Mesothelial cell of epicardium (in vitro differentiated cells): ENCODE measurements at regions not wholly inside any gene's neighbourhood (a gene's known extent, or its start where the extent isn't known, plus 50 kb on each side); places are given as distances from the start of the nearest gene placed in this dataset.

Experiments
- DNase-seq, 2 experiments: peaks; one replicate each; pipeline ENCODE4 v3.0.0; 2021; ENCODE audit warnings: low spot score in 2 of 2; ENCODE audit not compliant: unreplicated experiment in 2 of 2
- H3K27ac Mint-ChIP-seq: 2 replicates; pipeline ENCODE4 v1.8.0; 2021; ENCODE audit warnings: mixed read lengths
- H3K27me3 Mint-ChIP-seq: 2 replicates; pipeline ENCODE4 v1.8.0; 2021; ENCODE audit warnings: low read depth, mixed read lengths
- H3K36me3 Mint-ChIP-seq: 2 replicates; pipeline ENCODE4 v1.8.0; 2021; ENCODE audit warnings: mixed read lengths
- H3K4me1 Mint-ChIP-seq: 2 replicates; pipeline ENCODE4 v1.8.0; 2021; ENCODE audit warnings: mixed read lengths
- H3K4me3 Mint-ChIP-seq: 2 replicates; pipeline ENCODE4 v1.8.0; 2021; ENCODE audit warnings: mild to moderate bottlenecking, moderate library complexity, mixed read lengths
- H3K9me3 Mint-ChIP-seq: 2 replicates; pipeline ENCODE4 v1.8.0; 2021; ENCODE audit warnings: mixed read lengths
- TF ChIP-seq, protein P1 (sequence below): fragments of 200-600 bp; sonication (generic); IDR thresholded peaks from one replicate; pipeline ENCODE4 v1.5.0; 2021; ENCODE audit warnings: antibody characterized with exemption; ENCODE audit not compliant: unreplicated experiment

DNA sequence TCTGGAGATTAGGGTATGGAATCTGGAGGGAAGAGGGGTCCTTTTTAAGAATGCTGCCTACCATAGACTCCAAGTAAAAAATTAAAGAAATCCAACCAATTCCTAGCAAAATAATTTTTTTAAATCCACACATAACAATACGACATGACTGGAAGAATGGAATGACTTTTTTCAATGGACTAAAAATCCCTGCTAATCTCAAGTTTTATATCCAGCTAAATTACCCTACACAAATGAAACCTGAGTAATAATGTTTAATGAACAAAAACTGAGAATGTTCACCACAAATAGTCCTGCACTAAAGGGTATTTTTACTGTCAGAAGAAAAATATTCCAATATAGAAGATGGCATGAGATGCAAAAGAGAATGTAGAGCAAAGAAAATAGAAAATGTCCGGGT lies 220.3 kb upstream of the AGTR1 start:
- H3K36me3 Mint-ChIP-seq, result no peaks in the 10 kb centered on the region
- no peaks in the 10 kb centered on the region for H3K4me1 Mint-ChIP-seq
- H3K9me3 Mint-ChIP-seq, result peaks cover 27% of the 10 kb centered on the region
- no peak for DNase-seq
- H3K27ac Mint-ChIP-seq, result no peak overlapping the region
- H3K4me3 Mint-ChIP-seq, result no peak overlapping the region
- no peaks in the 10 kb centered on the region for H3K27me3 Mint-ChIP-seq
- TF ChIP-seq, protein P1, sequence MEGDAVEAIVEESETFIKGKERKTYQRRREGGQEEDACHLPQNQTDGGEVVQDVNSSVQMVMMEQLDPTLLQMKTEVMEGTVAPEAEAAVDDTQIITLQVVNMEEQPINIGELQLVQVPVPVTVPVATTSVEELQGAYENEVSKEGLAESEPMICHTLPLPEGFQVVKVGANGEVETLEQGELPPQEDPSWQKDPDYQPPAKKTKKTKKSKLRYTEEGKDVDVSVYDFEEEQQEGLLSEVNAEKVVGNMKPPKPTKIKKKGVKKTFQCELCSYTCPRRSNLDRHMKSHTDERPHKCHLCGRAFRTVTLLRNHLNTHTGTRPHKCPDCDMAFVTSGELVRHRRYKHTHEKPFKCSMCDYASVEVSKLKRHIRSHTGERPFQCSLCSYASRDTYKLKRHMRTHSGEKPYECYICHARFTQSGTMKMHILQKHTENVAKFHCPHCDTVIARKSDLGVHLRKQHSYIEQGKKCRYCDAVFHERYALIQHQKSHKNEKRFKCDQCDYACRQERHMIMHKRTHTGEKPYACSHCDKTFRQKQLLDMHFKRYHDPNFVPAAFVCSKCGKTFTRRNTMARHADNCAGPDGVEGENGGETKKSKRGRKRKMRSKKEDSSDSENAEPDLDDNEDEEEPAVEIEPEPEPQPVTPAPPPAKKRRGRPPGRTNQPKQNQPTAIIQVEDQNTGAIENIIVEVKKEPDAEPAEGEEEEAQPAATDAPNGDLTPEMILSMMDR, result no peak

DNA sequence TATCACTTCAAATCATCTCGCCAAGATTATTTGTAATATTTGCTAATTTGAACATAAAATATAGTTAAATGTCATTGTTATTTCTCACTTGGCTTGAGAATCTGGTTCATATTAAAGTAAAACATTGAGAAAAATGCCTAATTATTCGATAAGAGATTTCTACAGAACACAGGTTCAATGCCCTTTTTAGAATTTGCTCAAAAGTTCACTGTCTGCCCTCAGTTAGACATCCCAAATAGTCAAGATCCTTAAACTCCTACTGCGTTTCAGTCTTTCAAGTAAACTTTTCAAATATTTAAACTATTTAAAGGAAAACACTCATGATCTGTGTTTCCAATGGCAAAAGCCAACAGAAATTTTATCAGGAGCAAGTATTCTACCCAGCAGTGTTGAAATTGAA lies 204.1 kb upstream of the AGTR1 start:
- TF ChIP-seq, protein P1, result no peak
- H3K9me3 Mint-ChIP-seq, result no peaks in the 10 kb centered on the region
- H3K27ac Mint-ChIP-seq, result no peak overlapping the region
- no peak overlapping the region for H3K4me3 Mint-ChIP-seq
- H3K36me3 Mint-ChIP-seq, result no peaks in the 10 kb centered on the region
- H3K27me3 Mint-ChIP-seq, result peaks cover 9% of the 10 kb centered on the region
- H3K4me1 Mint-ChIP-seq, result no peaks in the 10 kb centered on the region
- no peak for DNase-seq

- Mint-ChIP-seq H3K4me1 (no peaks in the 10 kb centered on the region), H3K27me3 (peaks cover 9% of the 10 kb centered on the region), H3K4me3 (no peak overlapping the region), H3K36me3 (no peaks in the 10 kb centered on the region), H3K27ac (no peak overlapping the region), H3K9me3 (no peaks in the 10 kb centered on the region)
- TF ChIP-seq, protein P1, result no peak
- DNase-seq, result no peak
Observed at GRCh38 chr3:148494451-148494850, 203.3 kb upstream of the AGTR1 start.

GRCh38 chr3:148500881-148501280 lies 196.8 kb upstream of the AGTR1 start:
- H3K36me3 Mint-ChIP-seq, result no peaks in the 10 kb centered on the region
- TF ChIP-seq, protein P1, result no peak
- DNase-seq, result no peak
- no peak overlapping the region for H3K4me3 Mint-ChIP-seq
- H3K9me3 Mint-ChIP-seq, result peaks cover 6% of the 10 kb centered on the region
- peaks cover 18% of the 10 kb centered on the region for H3K27me3 Mint-ChIP-seq
- no peak overlapping the region for H3K27ac Mint-ChIP-seq
- H3K4me1 Mint-ChIP-seq, result peaks cover 9% of the 10 kb centered on the region

DNA sequence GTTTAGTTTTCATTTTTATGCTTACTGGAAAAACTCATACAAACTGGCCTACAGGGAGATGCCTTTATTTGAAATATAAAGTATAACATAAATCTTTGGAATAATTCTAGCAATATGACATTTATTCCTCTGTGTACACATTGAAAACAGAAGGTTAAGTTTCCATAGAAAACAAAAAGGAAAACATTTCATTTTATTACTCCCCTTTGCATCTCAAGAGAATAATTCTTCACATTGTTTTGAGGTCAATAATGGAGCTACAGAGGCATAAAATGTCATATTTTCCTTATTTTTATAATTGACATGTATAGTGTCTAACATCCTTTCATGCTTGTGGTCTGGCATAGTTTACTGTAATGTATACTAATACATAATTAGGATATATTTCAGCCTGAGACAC lies 187.6 kb upstream of the AGTR1 start:
- Mint-ChIP-seq H3K27ac (no peak overlapping the region), H3K27me3 (peaks cover 19% of the 10 kb centered on the region), H3K4me3 (no peak overlapping the region), H3K4me1 (peaks cover 12% of the 10 kb centered on the region), H3K36me3 (no peaks in the 10 kb centered on the region), H3K9me3 (peaks cover 6% of the 10 kb centered on the region)
- TF ChIP-seq, protein P1, result no peak
- no peak for DNase-seq

GRCh38 chr3:148510561-148510960 lies 187.1 kb upstream of the AGTR1 start:
- peaks cover 15% of the 10 kb centered on the region for H3K27me3 Mint-ChIP-seq
- peaks cover 12% of the 10 kb centered on the region for H3K4me1 Mint-ChIP-seq
- peaks cover 3% of the 10 kb centered on the region for H3K9me3 Mint-ChIP-seq
- TF ChIP-seq, protein P1, result no peak
- no peaks in the 10 kb centered on the region for H3K36me3 Mint-ChIP-seq
- no peak overlapping the region for H3K27ac Mint-ChIP-seq
- no peak overlapping the region for H3K4me3 Mint-ChIP-seq
- DNase-seq, result no peak
